Left lung (tissue), 4 donors: ENCODE measurements at regions not wholly inside any gene's neighbourhood (a gene's known extent, or its start where the extent isn't known, plus 50 kb on each side); places are given as distances from the start of the nearest gene placed in this dataset.

Experiments used
- ATAC-seq: fragments of 200-7000 bp; cut with Tn5 transposase; one replicate; pipeline ENCODE4 v1.9.1; 2020; ENCODE audit warnings: moderate library complexity
- DNase-seq, 4 donors: peaks; one replicate each; pipeline ENCODE4 v3.0.0-alpha.2; 2013 to 2020
- H3K27ac ChIP-seq, 2 donors: fragments of 200-600 bp; sonication (generic) in 1 of 2; one replicate each; pipeline versions ENCODE4 v1.5.0 to v1.8.0; 2020 to 2021
- H3K27me3 ChIP-seq, 2 donors: fragments of 200-600 bp; sonication (generic) in 1 of 2; one replicate each; pipeline versions ENCODE4 v1.5.0 to v1.8.0; 2020 to 2021
- H3K36me3 ChIP-seq, 2 donors: fragments of 200-600 bp; sonication (generic) in 1 of 2; one replicate each; pipeline versions ENCODE4 v1.5.0 to v1.8.0; 2020 to 2021
- H3K4me1 ChIP-seq, 2 donors: fragments of 200-600 bp; one replicate each; pipeline ENCODE4 v1.8.0; 2021
- H3K4me3 ChIP-seq, 2 donors: fragments of 200-600 bp; sonication (generic) in 1 of 2; one replicate each; pipeline versions ENCODE4 v1.5.0 to v1.8.0; 2020 to 2021; ENCODE audit warnings: mild to moderate bottlenecking in 1 of 2
- H3K9me3 ChIP-seq, 2 donors: fragments of 200-600 bp; sonication (generic) in 1 of 2; one replicate each; pipeline versions ENCODE4 v1.5.0 to v1.8.0; 2020 to 2021
- intact Hi-C, 2 donors: fragments of 100-400 bp; cut with DNase I; formaldehyde crosslinking; loops; one replicate each; pipeline versions ENCODE4 v1.11.2 to v1.14.2; 2022
- TF ChIP-seq, protein P1 (sequence below), 2 donors: fragments of 200-600 bp; sonication (generic) in 1 of 2; IDR thresholded peaks; one replicate each; pipeline versions ENCODE4 v1.5.0 to v1.8.0; 2021; ENCODE audit warnings: antibody characterized with exemption in 2 of 2
- donor health status: DM: no; HTN: yes; CAD: no.
- donor health status: DM: no; HTN: no; CAD: no.

DNA sequence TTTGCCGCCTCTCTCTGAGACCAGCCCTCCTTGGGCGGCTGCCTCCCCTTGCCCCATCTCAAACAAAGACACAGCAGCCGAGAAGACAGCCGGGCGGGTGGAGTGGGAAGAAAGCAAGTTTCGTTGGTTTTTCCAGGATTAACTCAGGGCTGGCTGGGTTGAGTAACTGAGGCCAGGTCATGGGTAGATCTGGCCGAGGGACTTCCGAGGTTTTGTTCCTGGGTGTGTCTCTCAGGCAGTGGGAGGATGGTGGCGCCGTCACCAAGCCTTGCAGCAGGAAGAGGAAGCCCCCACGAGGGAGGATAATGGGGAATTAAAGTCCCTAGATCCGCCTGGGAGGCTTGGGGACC is 167.2 kb downstream of the TTLL2 start:
- H3K4me3 ChIP-seq = no peak overlapping the region
- DNase-seq = no peak
- H3K27ac ChIP-seq = no peak overlapping the region
- no peaks in the 10 kb centered on the region for H3K27me3 ChIP-seq
- TF ChIP-seq, protein P1, sequence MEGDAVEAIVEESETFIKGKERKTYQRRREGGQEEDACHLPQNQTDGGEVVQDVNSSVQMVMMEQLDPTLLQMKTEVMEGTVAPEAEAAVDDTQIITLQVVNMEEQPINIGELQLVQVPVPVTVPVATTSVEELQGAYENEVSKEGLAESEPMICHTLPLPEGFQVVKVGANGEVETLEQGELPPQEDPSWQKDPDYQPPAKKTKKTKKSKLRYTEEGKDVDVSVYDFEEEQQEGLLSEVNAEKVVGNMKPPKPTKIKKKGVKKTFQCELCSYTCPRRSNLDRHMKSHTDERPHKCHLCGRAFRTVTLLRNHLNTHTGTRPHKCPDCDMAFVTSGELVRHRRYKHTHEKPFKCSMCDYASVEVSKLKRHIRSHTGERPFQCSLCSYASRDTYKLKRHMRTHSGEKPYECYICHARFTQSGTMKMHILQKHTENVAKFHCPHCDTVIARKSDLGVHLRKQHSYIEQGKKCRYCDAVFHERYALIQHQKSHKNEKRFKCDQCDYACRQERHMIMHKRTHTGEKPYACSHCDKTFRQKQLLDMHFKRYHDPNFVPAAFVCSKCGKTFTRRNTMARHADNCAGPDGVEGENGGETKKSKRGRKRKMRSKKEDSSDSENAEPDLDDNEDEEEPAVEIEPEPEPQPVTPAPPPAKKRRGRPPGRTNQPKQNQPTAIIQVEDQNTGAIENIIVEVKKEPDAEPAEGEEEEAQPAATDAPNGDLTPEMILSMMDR (IDR thresholded peaks at IDR 0.05) = no peak
- no peaks in the 10 kb centered on the region for H3K36me3 ChIP-seq
- no peak for ATAC-seq
- intact Hi-C loops = no loop called here
- no peaks in the 10 kb centered on the region for H3K9me3 ChIP-seq
- peaks cover 0 to 8% of the 10 kb centered on the region in 2 donors for H3K4me1 ChIP-seq

DNA sequence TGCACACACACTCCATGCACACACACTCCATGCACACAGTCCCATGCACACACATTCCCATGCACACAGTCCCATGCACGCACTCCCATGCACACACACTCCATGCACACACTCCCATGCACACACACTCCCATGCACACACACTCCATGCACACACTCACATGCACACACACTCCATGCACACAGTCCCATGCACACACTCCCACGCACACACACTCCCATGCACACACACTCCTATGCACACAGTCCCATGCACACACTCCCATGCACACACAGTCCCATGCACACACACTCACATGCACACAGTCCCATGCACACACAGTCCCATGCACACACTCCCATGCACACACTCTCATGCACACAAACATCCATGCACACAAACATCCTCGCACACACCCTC is 168.4 kb downstream of the TTLL2 start:
- intact Hi-C loops = no loop called here
- ATAC-seq (no peak), DNase-seq (no peak)
- Histone ChIP-seq H3K27me3 (no peaks in the 10 kb centered on the region), H3K4me1 (peaks cover 0 to 8% of the 10 kb centered on the region in 2 donors), H3K9me3 (no peaks in the 10 kb centered on the region), H3K27ac (no peak overlapping the region), H3K36me3 (no peaks in the 10 kb centered on the region), H3K4me3 (no peak overlapping the region)
- TF ChIP-seq, protein P1 (IDR thresholded peaks at IDR 0.05) = no peak

DNA sequence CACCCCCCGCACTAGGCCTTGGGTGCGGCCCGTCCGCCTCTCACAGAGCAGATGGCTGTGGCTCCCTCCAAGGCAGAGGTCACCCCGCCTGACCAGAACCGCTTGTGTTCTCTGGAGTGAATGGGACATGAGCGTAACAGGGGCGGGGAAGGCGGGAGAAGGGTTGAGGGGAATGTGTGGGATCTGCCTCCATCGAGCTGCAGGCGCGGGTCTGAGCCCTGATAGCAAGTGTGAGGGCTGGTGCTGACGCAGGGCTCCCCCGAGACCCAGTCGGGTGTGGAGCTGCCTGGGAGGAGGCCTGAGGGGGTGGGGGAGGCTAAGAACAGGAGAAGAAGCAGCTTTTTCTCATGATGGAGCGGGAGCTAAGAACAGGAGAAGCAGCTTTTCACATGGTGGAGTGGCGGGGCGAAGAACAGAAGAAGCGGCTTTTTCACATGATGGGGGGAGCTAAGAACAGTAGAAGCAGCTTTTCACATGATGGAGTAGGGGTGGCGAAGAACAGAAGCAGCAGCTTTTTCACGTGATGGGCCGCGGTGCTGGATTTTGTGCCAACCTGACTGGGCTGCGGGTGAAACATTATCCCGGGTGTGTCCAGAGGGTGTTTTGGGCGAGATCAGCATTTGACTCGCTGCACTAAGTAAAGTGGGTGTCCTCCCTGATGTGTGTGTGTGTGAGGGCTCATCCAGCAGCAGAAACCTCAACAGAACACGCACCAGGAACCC is 169.3 kb downstream of the TTLL2 start:
- Histone ChIP-seq H3K9me3 (no peaks in the 10 kb centered on the region), H3K4me3 (no peak overlapping the region), H3K4me1 (peaks cover 0 to 8% of the 10 kb centered on the region in 2 donors), H3K36me3 (no peaks in the 10 kb centered on the region), H3K27me3 (no peaks in the 10 kb centered on the region), H3K27ac (no peak overlapping the region)
- peak; percentile 34 for ATAC-seq
- no peak for DNase-seq
- TF ChIP-seq, protein P1 (IDR thresholded peaks at IDR 0.05) = no peak
- intact Hi-C loops = no loop called here

DNA sequence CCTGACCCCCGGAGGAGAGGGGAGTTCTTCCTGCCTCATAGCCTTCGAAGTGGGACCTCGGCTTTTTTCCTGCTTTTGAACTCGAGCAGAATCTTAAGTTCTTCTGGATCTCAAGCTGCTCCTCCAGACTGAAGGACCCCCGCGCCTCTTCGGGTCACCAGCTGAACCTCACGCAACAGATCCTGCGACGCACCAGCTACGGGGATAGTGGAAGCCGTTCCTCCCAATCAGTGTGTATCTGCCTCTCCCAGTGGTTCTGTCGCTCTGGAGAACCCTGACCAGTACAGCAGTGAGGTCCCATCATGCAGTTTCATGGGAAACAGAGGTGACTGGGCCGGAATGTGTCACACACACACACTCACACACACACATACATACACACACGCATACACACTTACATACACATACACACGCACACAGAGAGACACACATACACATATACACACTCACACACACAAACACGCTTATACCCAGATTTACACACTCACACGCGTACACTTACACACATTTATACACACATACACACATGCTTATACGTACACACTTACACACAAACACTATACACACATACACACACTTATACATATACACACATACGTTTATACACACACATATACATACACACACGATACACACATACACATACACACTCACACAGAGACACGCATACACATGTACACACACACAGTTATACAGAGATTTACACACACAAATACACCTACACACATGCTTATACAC is 170.0 kb downstream of the TTLL2 start:
- Histone ChIP-seq H3K4me1 (peaks cover 0 to 8% of the 10 kb centered on the region in 2 donors), H3K36me3 (no peaks in the 10 kb centered on the region), H3K27me3 (no peaks in the 10 kb centered on the region), H3K9me3 (no peaks in the 10 kb centered on the region), H3K27ac (no peak overlapping the region), H3K4me3 (no peak overlapping the region)
- no peak for DNase-seq
- no peak for ATAC-seq
- intact Hi-C loops = no loop called here
- TF ChIP-seq, protein P1 (IDR thresholded peaks at IDR 0.05) = no peak
